ENCODE measurements at regions not wholly inside any gene's neighbourhood (a gene's known extent, or its start where the extent isn't known, plus 50 kb on each side); places are given as distances from the start of the nearest gene placed in this dataset.

DNA sequence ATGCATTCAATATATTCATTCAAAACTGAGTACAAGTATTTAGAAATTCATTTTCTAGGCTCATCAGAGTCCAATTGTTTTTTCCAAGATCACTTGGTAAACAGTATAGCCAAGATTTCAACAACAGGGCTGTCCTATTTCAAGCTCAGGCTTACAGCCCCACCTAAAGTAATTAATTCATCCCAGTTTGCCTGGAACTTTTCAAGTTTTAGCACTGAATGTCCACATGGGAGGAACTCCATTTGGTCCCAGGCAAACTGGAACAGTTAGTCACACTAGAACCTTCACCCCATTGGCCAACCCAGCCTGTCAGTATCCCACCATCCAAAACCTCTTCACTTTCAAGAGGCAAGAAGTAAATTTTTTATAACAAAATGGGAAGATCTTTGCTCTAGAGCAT, 210.9 kb downstream of the DPY19L2 start:
- no peaks in the 10 kb centered on the region for H3K27me3 ChIP-seq (ENCODE audit: insufficient read depth, low read depth, low read length)

DNA sequence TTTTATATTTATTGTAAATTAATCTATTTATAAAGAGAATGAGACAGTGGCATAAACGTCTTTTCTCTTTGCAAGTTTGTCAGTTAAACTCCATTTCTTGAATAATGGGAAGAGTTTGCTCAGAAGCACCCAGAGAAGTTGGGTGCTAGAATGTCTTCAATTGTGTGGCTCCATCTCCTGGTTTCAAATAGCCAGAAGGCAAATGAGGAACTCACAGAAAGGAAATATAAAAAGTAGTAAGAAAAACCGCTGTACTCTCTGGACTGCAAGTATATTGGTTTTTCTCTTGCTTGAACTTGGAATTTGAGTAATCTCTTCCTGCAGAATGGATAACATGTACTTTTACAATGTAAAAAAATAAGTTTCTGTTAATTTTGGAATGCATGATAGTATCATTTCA, 217.5 kb downstream of the DPY19L2 start:
- Histone ChIP-seq H3K9ac (ENCODE audit: low read length) (no peak overlapping the region), H3K27me3 (ENCODE audit: insufficient read depth, low read depth, low read length) (no peaks in the 10 kb centered on the region), H3K4me3 (ENCODE audit: low read length) (no peak overlapping the region), H4K20me1 (ENCODE audit: insufficient read depth) (no peaks in the 10 kb centered on the region), H3K4me2 (ENCODE audit: low read length) (no peak overlapping the region), H3K9me2 (ENCODE audit: insufficient read depth, low read length) (no peaks in the 10 kb centered on the region), H3K27ac (ENCODE audit: low read length) (no peak overlapping the region), H3F3A (ENCODE audit: insufficient read depth, low read length, poor library complexity, severe bottlenecking) (no peaks in the 10 kb centered on the region), H3K79me2 (replicated peaks; ENCODE audit: insufficient read depth, low read length) (no peaks in the 10 kb centered on the region), H3K36me3 (ENCODE audit: insufficient read depth, low read length) (no peaks in the 10 kb centered on the region), H3K9me3 (ENCODE audit: low read length) (no peaks in the 10 kb centered on the region), H2AFZ (ENCODE audit: low read depth, low read length) (no peak overlapping the region)
- TF ChIP-seq SMC3 (conservative IDR thresholded peaks at IDR 0.05; ENCODE audit: poor library complexity) = no peak
- no peak for TF ChIP-seq POLR2AphosphoS5 (IDR thresholded peaks at IDR 0.05)
- TF ChIP-seq EZH2 (IDR thresholded peaks at IDR 0.05; ENCODE audit: borderline replicate concordance, insufficient read depth, low read length, poor library complexity, severe bottlenecking) = no peak
- TF ChIP-seq, protein P1, sequence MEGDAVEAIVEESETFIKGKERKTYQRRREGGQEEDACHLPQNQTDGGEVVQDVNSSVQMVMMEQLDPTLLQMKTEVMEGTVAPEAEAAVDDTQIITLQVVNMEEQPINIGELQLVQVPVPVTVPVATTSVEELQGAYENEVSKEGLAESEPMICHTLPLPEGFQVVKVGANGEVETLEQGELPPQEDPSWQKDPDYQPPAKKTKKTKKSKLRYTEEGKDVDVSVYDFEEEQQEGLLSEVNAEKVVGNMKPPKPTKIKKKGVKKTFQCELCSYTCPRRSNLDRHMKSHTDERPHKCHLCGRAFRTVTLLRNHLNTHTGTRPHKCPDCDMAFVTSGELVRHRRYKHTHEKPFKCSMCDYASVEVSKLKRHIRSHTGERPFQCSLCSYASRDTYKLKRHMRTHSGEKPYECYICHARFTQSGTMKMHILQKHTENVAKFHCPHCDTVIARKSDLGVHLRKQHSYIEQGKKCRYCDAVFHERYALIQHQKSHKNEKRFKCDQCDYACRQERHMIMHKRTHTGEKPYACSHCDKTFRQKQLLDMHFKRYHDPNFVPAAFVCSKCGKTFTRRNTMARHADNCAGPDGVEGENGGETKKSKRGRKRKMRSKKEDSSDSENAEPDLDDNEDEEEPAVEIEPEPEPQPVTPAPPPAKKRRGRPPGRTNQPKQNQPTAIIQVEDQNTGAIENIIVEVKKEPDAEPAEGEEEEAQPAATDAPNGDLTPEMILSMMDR (IDR thresholded peaks at IDR 0.05; ENCODE audit: poor library complexity, severe bottlenecking) = no peak
- no peak for TF ChIP-seq RAD21 (conservative IDR thresholded peaks at IDR 0.05)
- TF ChIP-seq EP300 (conservative IDR thresholded peaks at IDR 0.05; ENCODE audit: poor library complexity, severe bottlenecking) = no peak
- no peak for TF ChIP-seq MXI1 (conservative IDR thresholded peaks at IDR 0.05; ENCODE audit: poor library complexity, severe bottlenecking)
- TF ChIP-seq, protein P2, sequence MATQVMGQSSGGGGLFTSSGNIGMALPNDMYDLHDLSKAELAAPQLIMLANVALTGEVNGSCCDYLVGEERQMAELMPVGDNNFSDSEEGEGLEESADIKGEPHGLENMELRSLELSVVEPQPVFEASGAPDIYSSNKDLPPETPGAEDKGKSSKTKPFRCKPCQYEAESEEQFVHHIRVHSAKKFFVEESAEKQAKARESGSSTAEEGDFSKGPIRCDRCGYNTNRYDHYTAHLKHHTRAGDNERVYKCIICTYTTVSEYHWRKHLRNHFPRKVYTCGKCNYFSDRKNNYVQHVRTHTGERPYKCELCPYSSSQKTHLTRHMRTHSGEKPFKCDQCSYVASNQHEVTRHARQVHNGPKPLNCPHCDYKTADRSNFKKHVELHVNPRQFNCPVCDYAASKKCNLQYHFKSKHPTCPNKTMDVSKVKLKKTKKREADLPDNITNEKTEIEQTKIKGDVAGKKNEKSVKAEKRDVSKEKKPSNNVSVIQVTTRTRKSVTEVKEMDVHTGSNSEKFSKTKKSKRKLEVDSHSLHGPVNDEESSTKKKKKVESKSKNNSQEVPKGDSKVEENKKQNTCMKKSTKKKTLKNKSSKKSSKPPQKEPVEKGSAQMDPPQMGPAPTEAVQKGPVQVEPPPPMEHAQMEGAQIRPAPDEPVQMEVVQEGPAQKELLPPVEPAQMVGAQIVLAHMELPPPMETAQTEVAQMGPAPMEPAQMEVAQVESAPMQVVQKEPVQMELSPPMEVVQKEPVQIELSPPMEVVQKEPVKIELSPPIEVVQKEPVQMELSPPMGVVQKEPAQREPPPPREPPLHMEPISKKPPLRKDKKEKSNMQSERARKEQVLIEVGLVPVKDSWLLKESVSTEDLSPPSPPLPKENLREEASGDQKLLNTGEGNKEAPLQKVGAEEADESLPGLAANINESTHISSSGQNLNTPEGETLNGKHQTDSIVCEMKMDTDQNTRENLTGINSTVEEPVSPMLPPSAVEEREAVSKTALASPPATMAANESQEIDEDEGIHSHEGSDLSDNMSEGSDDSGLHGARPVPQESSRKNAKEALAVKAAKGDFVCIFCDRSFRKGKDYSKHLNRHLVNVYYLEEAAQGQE (IDR thresholded peaks at IDR 0.05; ENCODE audit: borderline replicate concordance) = no peak
- no peak for TF ChIP-seq TAF1 (IDR thresholded peaks at IDR 0.05; ENCODE audit: low read depth)

More for the DNA sequence above, 210.9 kb downstream of the DPY19L2 start:
- H2AFZ ChIP-seq (ENCODE audit: low read depth, low read length) = no peak overlapping the region
- no peaks in the 10 kb centered on the region for H3F3A ChIP-seq (ENCODE audit: insufficient read depth, low read length, poor library complexity, severe bottlenecking)
- no peaks in the 10 kb centered on the region for H3K79me2 ChIP-seq (replicated peaks; ENCODE audit: insufficient read depth, low read length)
- TF ChIP-seq EP300 (conservative IDR thresholded peaks at IDR 0.05; ENCODE audit: poor library complexity, severe bottlenecking) (no peak), POLR2AphosphoS5 (IDR thresholded peaks at IDR 0.05) (no peak), EZH2 (IDR thresholded peaks at IDR 0.05; ENCODE audit: borderline replicate concordance, insufficient read depth, low read length, poor library complexity, severe bottlenecking) (no peak), TAF1 (IDR thresholded peaks at IDR 0.05; ENCODE audit: low read depth) (no peak), RAD21 (conservative IDR thresholded peaks at IDR 0.05) (no peak), MXI1 (conservative IDR thresholded peaks at IDR 0.05; ENCODE audit: poor library complexity, severe bottlenecking) (no peak), SMC3 (conservative IDR thresholded peaks at IDR 0.05; ENCODE audit: poor library complexity) (no peak)
- TF ChIP-seq, protein P2 (IDR thresholded peaks at IDR 0.05; ENCODE audit: borderline replicate concordance) = no peak
- TF ChIP-seq, protein P1 (IDR thresholded peaks at IDR 0.05; ENCODE audit: poor library complexity, severe bottlenecking) = no peak
- no peaks in the 10 kb centered on the region for H4K20me1 ChIP-seq (ENCODE audit: insufficient read depth)
- no peaks in the 10 kb centered on the region for H3K9me3 ChIP-seq (ENCODE audit: low read length)
- H3K36me3 ChIP-seq (ENCODE audit: insufficient read depth, low read length) = no peaks in the 10 kb centered on the region
- H3K9ac ChIP-seq (ENCODE audit: low read length) = no peak overlapping the region
- H3K27ac ChIP-seq (ENCODE audit: low read length) = no peak overlapping the region
- no peak overlapping the region for H3K4me2 ChIP-seq (ENCODE audit: low read length)
- no peaks in the 10 kb centered on the region for H3K9me2 ChIP-seq (ENCODE audit: insufficient read depth, low read length)
- H3K4me3 ChIP-seq (ENCODE audit: low read length) = no peak overlapping the region

Data from neural cell (in vitro differentiated cells).